Gastrocnemius medialis (tissue), 4 donors: ENCODE measurements at regions not wholly inside any gene's neighbourhood (a gene's known extent, or its start where the extent isn't known, plus 50 kb on each side); places are given as distances from the start of the nearest gene placed in this dataset.

Experiments used
- ATAC-seq, 2 donors: fragments of 150-250 bp; one replicate each; pipeline ENCODE4 v1.9.1; 2016
- DNase-seq, 2 donors: peaks; one replicate each; pipeline ENCODE4 v3.0.0-alpha.2; 2019
- H3K27ac ChIP-seq, 4 donors: fragments of 200-600 bp; sonication (generic); 1 replicate in 1 of 4; 2 replicates in 3 of 4; pipeline ENCODE4 v1.5.1; 2016 to 2018; ENCODE audit warnings: mild to moderate bottlenecking in 2 of 4, moderate library complexity in 1 of 4
- H3K27me3 ChIP-seq, 3 donors: fragments of 200-600 bp; sonication (generic) in 2 of 3; 1 replicate in 1 of 3; 2 replicates in 2 of 3; pipeline versions ENCODE4 v1.5.1 to v1.6.0; 2016 to 2019; ENCODE audit warnings: mild to moderate bottlenecking in 1 of 3, moderate library complexity in 1 of 3
- H3K36me3 ChIP-seq, 2 donors: fragments of 200-600 bp; sonication (generic) in 1 of 2; one replicate each; pipeline ENCODE4 v1.5.1; 2017 to 2018
- H3K4me1 ChIP-seq, 2 donors: fragments of 200-600 bp; sonication (generic) in 1 of 2; one replicate each; pipeline ENCODE4 v1.5.1; 2016 to 2017; ENCODE audit warnings: mild to moderate bottlenecking in 2 of 2
- H3K4me3 ChIP-seq, 4 donors: fragments of 200-600 bp; sonication (generic) in 3 of 4; 1 replicate in 1 of 4; 2 replicates in 3 of 4; pipeline ENCODE4 v1.5.1; 2016 to 2019; ENCODE audit warnings: mild to moderate bottlenecking in 2 of 4
- H3K9me3 ChIP-seq, 3 donors: fragments of 200-600 bp; sonication (generic) in 2 of 3; 1 replicate in 1 of 3; 2 replicates in 2 of 3; pipeline ENCODE4 v1.5.1; 2016 to 2019
- CTCF ChIP-seq, 5 experiments: fragments of 450-650 bp in 3 of 5; fragments of 200-600 bp in 2 of 5; sonication (generic) in 2 of 5; IDR thresholded peaks in 4 of 5; conservative IDR thresholded peaks in 1 of 5; 1 replicate in 4 of 5; 2 replicates in 1 of 5; pipeline ENCODE4 v1.5.1; 2016 to 2019; ENCODE audit warnings: antibody characterized with exemption in 5 of 5, mild to moderate bottlenecking in 3 of 5, moderate library complexity in 3 of 5
- POLR2A ChIP-seq, 2 donors: fragments of 450-650 bp; IDR thresholded peaks; one replicate each; pipeline ENCODE4 v1.6.1; 2017; ENCODE audit warnings: antibody characterized with exemption in 2 of 2, mild to moderate bottlenecking in 2 of 2, moderate library complexity in 2 of 2
- in situ Hi-C, 4 donors: fragments of 200-750 bp; cut with MboI; loops; one replicate each; pipeline versions ENCODE4 v1.15.0 to v1.8.0; 2017; ENCODE audit warnings: low sequenced_read_pairs in 4 of 4
- intact Hi-C: fragments of 100-400 bp; cut with DNase I; formaldehyde crosslinking; loops from one replicate; pipeline ENCODE4 v1.15.1; 2023; ENCODE audit warnings: low total_unique reads

GRCh38 chr15:26234976-26235767 is 372.0 kb upstream of the ATP10A start:
- TF ChIP-seq POLR2A (IDR thresholded peaks at IDR 0.05) (no peak), CTCF (IDR thresholded peaks at IDR 0.05 in 4 of 5, conservative IDR thresholded peaks at IDR 0.05 in 1 of 5) (no peak)
- intact Hi-C loops: no loop called here

GRCh38 chr15:26232691-26233090 is 369.6 kb upstream of the ATP10A start:
- Histone ChIP-seq H3K9me3 (no peaks in the 10 kb centered on the region), H3K27me3 (no peaks in the 10 kb centered on the region), H3K27ac (no peak overlapping the region), H3K36me3 (no peaks in the 10 kb centered on the region), H3K4me1 (no peaks in the 10 kb centered on the region), H3K4me3 (no peak overlapping the region)
- TF ChIP-seq POLR2A (IDR thresholded peaks at IDR 0.05) (no peak), CTCF (IDR thresholded peaks at IDR 0.05 in 4 of 5, conservative IDR thresholded peaks at IDR 0.05 in 1 of 5) (no peak)
- ATAC-seq (no peak), DNase-seq (no peak)
- intact Hi-C loops: no loop called here
- in situ Hi-C loops: no loop called here

More at GRCh38 chr15:26234976-26235767, 372.0 kb upstream of the ATP10A start:
- Histone ChIP-seq H3K9me3 (no peaks in the 10 kb centered on the region), H3K4me3 (no peak overlapping the region), H3K36me3 (no peaks in the 10 kb centered on the region), H3K4me1 (no peaks in the 10 kb centered on the region), H3K27me3 (no peaks in the 10 kb centered on the region), H3K27ac (no peak overlapping the region)
- in situ Hi-C loops: no loop called here
- ATAC-seq (no peak), DNase-seq (no peak)

GRCh38 chr15:26231096-26231495 is 368.0 kb upstream of the ATP10A start:
- ATAC-seq (no peak), DNase-seq (no peak)
- intact Hi-C loops (no loop called here), in situ Hi-C loops (no loop called here)
- TF ChIP-seq CTCF (IDR thresholded peaks at IDR 0.05 in 4 of 5, conservative IDR thresholded peaks at IDR 0.05 in 1 of 5) (no peak), POLR2A (IDR thresholded peaks at IDR 0.05) (no peak)
- Histone ChIP-seq H3K9me3 (no peaks in the 10 kb centered on the region), H3K4me1 (no peaks in the 10 kb centered on the region), H3K4me3 (no peak overlapping the region), H3K27ac (no peak overlapping the region), H3K27me3 (no peaks in the 10 kb centered on the region), H3K36me3 (no peaks in the 10 kb centered on the region)

- in situ Hi-C loops: no loop called here
- ATAC-seq: no peak
- Histone ChIP-seq H3K9me3 (no peaks in the 10 kb centered on the region), H3K27ac (no peak overlapping the region), H3K36me3 (no peaks in the 10 kb centered on the region), H3K4me1 (no peaks in the 10 kb centered on the region), H3K27me3 (no peaks in the 10 kb centered on the region), H3K4me3 (no peak overlapping the region)
- intact Hi-C loops: no loop called here
- DNase-seq: no peak
- TF ChIP-seq CTCF (IDR thresholded peaks at IDR 0.05 in 4 of 5, conservative IDR thresholded peaks at IDR 0.05 in 1 of 5) (no peak), POLR2A (IDR thresholded peaks at IDR 0.05) (no peak)
Measured at GRCh38 chr15:26224266-26224665, 361.1 kb upstream of the ATP10A start.

GRCh38 chr15:26223720-26224119 is 360.6 kb upstream of the ATP10A start:
- Histone ChIP-seq H3K4me3 (no peak overlapping the region), H3K4me1 (no peaks in the 10 kb centered on the region), H3K9me3 (no peaks in the 10 kb centered on the region), H3K27me3 (no peaks in the 10 kb centered on the region), H3K36me3 (no peaks in the 10 kb centered on the region), H3K27ac (no peak overlapping the region)
- DNase-seq: no peak
- in situ Hi-C loops: no loop called here
- no peak for ATAC-seq
- intact Hi-C loops: no loop called here
- no peak for TF ChIP-seq POLR2A (IDR thresholded peaks at IDR 0.05)
- no peak for TF ChIP-seq CTCF (IDR thresholded peaks at IDR 0.05 in 4 of 5, conservative IDR thresholded peaks at IDR 0.05 in 1 of 5)
